Skeletal muscle satellite cell (primary cell): ENCODE measurements at regions not wholly inside any gene's neighbourhood (a gene's known extent, or its start where the extent isn't known, plus 50 kb on each side); places are given as distances from the start of the nearest gene placed in this dataset.
"Not testable (repeated sequence)": the region's sequence is repeated elsewhere in the genome, so short reads cannot be mapped to it uniquely, and the experiment has no call there.

ENCODE experiments used
- H3K27me3 ChIP-seq: 2 replicates; pipeline ENCODE4 v1.7.0; 2013; ENCODE audit warnings: low read length; ENCODE audit not compliant: control insufficient read depth, insufficient read depth
- H3K36me3 ChIP-seq: 2 replicates; pipeline ENCODE4 v1.7.0; 2013; ENCODE audit warnings: mild to moderate bottlenecking, control low read depth, low read length; ENCODE audit not compliant: insufficient read depth
- H3K4me1 ChIP-seq: 2 replicates; pipeline ENCODE4 v1.7.0; 2013; ENCODE audit warnings: low read length; ENCODE audit not compliant: control insufficient read depth, insufficient read depth
- H3K4me2 ChIP-seq: 2 replicates; pipeline ENCODE4 v1.7.0; 2013; ENCODE audit warnings: mild to moderate bottlenecking, low read length
- H3K4me3 ChIP-seq: 2 replicates; pipeline ENCODE4 v1.7.0; 2013; ENCODE audit warnings: low read length
- H3K9ac ChIP-seq: 2 replicates; pipeline ENCODE4 v1.7.0; 2013; ENCODE audit warnings: mild to moderate bottlenecking, low read depth, low read length, moderate library complexity
- H3K9me3 ChIP-seq: replicated peaks from 2 replicates; pipeline ENCODE4 v1.7.0; 2013; ENCODE audit warnings: mild to moderate bottlenecking, control low read depth, low read length

DNA sequence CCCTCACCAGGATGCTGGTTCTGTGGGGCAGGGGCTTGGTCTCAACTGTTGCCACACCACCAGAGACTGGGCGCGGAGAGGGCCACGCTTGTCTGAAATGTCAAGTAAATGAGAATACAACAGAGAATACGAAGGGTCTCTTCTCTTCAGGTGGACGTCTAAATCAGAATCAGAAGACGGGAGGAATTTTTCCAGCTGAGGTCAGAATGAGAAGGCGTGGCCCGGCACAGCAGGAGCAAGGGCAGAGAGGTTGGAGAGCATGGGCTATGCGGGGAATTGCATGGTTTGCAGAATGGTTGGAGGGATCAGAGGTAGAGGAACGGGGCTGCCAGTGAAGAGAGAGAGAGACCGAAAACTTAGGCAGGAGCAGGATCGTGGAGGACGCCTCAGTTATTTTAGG is 337.9 kb downstream of the QKI start:
- Histone ChIP-seq H3K36me3 (no peaks in the 10 kb centered on the region), H3K4me3 (no peak overlapping the region), H3K27me3 (no peaks in the 10 kb centered on the region), H3K9me3 (no peaks in the 10 kb centered on the region), H3K9ac (no peak overlapping the region), H3K4me1 (no peaks in the 10 kb centered on the region), H3K4me2 (no peak overlapping the region)

DNA sequence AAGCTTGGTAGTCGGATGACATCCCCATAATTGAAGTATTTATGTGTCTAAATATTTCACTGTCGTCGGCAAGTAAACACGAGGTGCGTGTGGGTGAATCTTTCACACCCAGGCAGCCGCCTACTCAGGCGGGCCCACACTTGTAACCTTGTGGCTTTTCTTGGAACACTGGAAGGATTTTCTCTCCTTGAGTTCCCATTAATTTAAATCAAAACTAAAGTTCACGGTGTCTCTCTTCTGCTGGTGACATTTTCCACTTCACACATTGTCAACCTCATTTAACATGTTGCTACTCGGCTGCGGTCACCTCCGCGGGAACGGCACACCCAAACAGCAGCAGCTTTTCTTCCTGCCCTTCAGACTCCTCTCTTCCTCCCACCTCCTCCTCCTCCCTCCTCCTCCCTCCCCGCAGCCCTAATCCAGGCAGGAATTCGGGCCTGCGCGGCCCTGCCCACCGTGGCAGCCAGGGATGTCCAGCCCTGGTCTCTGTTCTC is 336.6 kb downstream of the QKI start:
- Histone ChIP-seq H3K27me3 (no peaks in the 10 kb centered on the region), H3K9me3 (no peaks in the 10 kb centered on the region), H3K4me1 (peaks cover 2% of the 10 kb centered on the region), H3K4me3 (no peak overlapping the region), H3K36me3 (no peaks in the 10 kb centered on the region), H3K4me2 (no peak overlapping the region), H3K9ac (no peak overlapping the region)

DNA sequence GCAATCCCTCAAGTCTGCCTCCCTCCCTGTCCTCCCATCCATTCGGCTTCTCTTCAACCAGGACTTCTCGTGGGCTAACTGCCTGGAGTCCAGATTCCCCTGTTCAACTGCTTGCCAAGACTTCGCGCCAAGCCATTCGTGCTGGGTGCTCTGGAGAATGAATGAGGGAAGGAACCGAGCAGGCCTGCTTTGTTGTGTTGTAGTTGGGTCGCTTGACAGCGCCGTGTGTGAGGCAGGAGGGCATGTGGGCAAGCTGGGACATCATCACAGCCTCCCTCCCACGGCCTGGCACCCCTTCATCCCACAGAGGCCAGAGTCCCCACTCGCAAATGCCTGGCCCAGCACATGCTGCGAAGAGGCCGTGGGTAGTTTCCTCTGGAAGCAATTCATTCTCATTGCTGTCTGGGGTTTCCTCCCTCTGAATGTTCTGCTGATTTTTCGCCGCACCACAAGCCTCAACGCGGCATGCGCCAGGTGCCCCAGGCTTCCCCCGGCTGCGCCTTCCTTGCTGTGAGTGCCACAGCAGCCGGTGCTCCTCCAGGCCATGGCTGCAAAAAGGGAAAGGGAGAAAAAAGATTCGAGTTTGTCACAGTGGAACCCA is 336.0 kb downstream of the QKI start:
- Histone ChIP-seq H3K9me3 (no peaks in the 10 kb centered on the region), H3K9ac (no peak overlapping the region), H3K36me3 (no peaks in the 10 kb centered on the region), H3K4me3 (no peak overlapping the region), H3K4me1 (peaks cover 7% of the 10 kb centered on the region), H3K4me2 (no peak overlapping the region), H3K27me3 (no peaks in the 10 kb centered on the region)

DNA sequence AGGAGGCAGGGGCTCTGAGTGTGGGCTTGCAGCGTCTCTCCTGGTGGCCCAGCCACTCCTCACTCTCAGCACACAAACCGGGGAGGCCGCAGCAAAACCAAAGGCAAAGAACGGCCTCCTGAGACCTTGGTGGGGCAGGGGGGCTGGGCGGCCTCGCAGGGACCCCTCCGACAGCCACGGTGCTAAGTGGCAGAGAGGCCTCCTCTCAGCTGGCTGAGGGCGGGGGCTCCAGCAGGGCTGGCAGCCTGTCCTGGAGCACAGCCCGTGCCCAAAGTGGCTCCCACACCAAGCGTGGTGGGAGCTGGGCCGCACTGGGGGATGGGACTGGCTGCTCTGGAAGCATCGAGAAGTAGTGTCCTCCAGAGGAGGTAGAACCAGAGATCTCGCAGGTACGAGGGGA is 334.4 kb downstream of the QKI start:
- H3K4me3 ChIP-seq, result no peak overlapping the region
- no peaks in the 10 kb centered on the region for H3K36me3 ChIP-seq
- H3K27me3 ChIP-seq, result no peaks in the 10 kb centered on the region
- H3K9me3 ChIP-seq, result no peaks in the 10 kb centered on the region
- H3K4me2 ChIP-seq, result no peak overlapping the region
- no peak overlapping the region for H3K9ac ChIP-seq
- peaks cover 10% of the 10 kb centered on the region for H3K4me1 ChIP-seq

DNA sequence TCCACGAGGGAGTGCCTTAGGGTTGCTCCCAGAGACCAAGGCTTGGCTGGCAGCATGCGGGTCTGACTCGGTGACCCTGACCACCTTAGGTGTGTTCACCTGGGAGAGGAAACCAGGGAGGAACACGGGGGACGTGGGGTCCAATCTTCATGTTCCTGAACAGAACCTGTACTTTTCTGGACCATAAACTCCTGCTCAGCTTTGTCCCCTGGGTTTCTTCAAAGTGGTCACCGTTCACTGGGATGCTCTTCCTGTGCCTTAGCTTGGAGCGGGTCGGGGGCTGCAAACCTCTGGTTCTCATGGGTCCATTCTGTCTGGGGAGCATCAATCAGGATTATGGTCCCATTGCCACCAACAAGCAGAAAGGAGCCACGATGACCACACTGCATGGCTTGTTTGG is 333.5 kb downstream of the QKI start:
- Histone ChIP-seq H3K9ac (no peak overlapping the region), H3K4me1 (peaks cover 10% of the 10 kb centered on the region), H3K36me3 (no peaks in the 10 kb centered on the region), H3K4me2 (no peak overlapping the region), H3K4me3 (no peak overlapping the region), H3K27me3 (no peaks in the 10 kb centered on the region), H3K9me3 (no peaks in the 10 kb centered on the region)

DNA sequence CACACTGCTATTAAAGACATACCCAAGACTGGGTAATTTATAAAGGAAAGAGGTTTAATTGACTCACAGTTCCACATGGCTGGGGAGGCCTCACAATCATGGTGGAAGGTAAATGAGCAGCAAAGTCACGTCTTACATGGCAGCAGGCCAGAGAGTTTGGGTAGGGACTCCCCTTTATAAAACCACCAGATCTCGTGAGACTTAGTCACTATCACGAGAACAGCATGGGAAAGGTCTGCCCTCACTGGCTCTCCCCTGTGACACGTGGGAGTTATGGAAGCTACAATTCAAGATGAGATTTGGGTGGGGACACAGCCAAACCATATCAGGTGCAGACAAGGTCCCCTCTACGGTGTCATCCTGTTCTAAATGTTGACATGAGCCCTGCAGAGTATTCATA is 332.5 kb downstream of the QKI start:
- not testable (repeated sequence) for H3K9ac ChIP-seq, H3K36me3 ChIP-seq, H3K4me3 ChIP-seq, H3K27me3 ChIP-seq, H3K9me3 ChIP-seq, H3K4me2 ChIP-seq
- peaks cover 10% of the 10 kb centered on the region for H3K4me1 ChIP-seq

DNA sequence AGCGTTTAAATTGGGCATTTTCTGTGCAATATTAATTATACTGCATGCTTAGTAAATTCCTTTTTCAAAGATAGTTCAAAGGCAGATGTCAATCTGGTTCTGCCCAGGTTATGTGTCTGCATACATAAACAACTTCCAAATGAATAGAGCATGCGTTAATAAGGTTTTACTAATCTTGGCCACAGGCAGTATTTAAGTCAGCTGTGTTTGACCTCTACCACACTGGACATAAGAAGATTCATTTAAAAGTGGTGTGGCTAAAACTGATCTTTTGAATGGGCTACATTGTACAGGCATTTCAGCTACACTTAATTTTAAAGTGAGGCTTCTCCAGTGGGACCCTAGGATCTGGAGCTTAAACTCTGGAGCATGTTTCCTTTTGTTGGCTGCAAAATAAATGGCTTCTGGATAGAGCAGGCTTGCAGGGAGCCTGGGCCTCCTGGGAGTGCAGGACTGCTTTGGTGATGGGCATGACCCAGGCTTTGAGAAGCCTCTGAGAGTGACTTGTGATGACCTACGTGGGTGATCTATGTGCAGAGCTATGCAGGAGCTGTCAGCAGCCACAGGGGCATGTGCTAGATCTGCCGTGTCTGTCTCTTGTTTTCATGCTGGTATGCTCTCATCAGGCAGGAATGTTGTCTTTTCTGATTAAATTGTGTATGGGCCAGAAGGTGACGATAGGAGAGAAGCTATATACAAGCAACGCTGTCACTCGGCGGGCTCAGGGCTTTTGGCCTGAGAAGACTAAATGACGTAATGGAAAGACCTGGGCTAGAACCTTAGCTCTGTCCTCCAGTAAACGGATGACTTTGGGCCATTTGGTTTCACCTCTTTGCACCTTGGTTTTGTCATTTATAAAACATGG is 331.2 kb downstream of the QKI start:
- H3K27me3 ChIP-seq, result no peaks in the 10 kb centered on the region
- H3K4me2 ChIP-seq, result peak overlapping the region; percentile 45
- H3K9ac ChIP-seq, result no peak overlapping the region
- H3K9me3 ChIP-seq, result no peaks in the 10 kb centered on the region
- H3K36me3 ChIP-seq, result no peaks in the 10 kb centered on the region
- peaks cover 10% of the 10 kb centered on the region for H3K4me1 ChIP-seq
- H3K4me3 ChIP-seq, result no peak overlapping the region

DNA sequence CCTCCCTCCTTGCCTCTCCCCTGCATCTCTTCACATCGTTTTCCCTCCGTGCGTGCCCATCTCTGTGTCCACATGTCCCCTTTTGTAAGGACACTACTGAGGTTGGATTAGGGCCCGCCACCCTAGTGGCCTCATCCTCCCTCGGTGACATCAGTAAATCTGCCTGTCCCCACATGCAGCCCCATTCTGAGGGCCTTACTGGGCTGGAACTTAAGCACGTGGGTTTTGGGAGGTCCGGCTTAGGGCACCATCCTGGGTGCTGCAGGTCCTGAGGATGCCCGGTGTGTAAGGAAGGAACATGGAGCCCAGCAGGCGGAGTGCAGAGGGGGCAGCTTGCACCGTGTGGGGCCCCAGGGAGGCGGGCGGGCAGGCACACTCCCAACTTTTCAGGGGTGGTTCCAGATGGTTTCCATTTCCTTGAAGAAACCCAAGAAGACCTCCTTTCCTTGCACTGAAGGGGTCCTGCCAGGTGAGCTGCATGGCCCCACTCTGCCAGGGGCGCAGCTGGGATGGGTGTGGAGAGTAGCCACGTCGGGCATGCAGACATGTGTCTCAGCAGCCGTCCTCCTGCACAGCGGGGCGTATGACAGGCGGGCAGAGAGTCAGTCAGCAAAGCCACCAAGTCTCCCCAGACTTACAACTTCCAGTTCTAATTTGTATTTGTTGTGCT is 329.9 kb downstream of the QKI start:
- no peaks in the 10 kb centered on the region for H3K9me3 ChIP-seq
- peaks cover 10% of the 10 kb centered on the region for H3K4me1 ChIP-seq
- no peak overlapping the region for H3K4me3 ChIP-seq
- H3K9ac ChIP-seq, result no peak overlapping the region
- H3K36me3 ChIP-seq, result no peaks in the 10 kb centered on the region
- H3K27me3 ChIP-seq, result no peaks in the 10 kb centered on the region
- no peak overlapping the region for H3K4me2 ChIP-seq

DNA sequence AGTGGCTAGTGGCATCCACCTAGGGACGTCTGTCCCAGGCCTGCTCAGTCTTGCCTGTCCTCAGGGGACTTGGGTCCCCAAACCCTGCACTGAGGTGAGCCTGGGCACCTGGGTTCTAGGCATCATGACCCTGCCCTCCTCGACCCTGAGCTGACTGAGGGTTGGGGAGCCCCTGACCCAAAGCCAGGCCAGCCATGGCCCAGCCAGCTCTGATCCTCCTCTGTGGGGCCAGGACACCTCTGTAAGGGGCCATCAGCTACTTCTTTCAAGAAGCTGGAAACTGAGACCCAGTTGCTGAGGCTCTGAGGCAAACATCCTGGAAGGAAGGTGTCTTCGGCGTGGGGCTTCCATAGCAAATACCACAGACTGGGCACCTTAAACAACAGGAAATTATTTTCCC is 329.3 kb downstream of the QKI start:
- no peaks in the 10 kb centered on the region for H3K36me3 ChIP-seq
- no peaks in the 10 kb centered on the region for H3K27me3 ChIP-seq
- H3K9ac ChIP-seq, result no peak overlapping the region
- H3K4me1 ChIP-seq, result peaks cover 10% of the 10 kb centered on the region
- H3K9me3 ChIP-seq, result no peaks in the 10 kb centered on the region
- H3K4me2 ChIP-seq, result no peak overlapping the region
- no peak overlapping the region for H3K4me3 ChIP-seq

DNA sequence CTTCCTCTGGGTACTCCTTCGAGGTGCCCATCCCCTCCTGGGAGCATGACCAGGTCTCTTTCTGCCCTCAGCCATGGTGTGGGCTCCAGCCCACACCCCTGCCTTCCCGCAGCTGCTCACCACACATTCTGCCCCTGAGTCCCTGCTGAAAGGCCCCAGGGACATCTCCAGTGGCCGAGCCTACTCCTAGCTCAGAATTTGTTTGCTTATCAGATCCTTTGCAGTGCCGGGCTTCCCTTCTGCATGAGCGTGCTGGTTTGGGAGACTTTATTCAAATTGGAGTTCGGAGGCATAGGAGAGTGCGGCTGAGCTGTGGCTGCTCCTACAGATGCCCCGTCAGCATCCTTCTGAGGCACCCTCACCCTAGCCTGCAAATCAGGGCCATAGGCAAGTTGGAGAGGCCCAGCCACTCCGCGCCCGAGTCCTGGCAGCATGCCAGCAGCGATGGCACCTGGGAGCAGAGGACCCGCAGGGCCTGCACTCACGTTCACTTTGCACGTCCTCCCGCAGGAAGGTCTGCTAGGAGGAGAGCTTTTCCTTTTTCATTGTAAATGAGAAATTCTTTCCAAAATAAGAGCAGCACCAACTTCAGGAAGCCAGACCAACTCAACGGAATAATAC is 327.3 kb downstream of the QKI start:
- H3K9ac ChIP-seq, result no peak overlapping the region
- H3K4me1 ChIP-seq, result peaks cover 10% of the 10 kb centered on the region
- no peaks in the 10 kb centered on the region for H3K36me3 ChIP-seq
- H3K9me3 ChIP-seq, result no peaks in the 10 kb centered on the region
- H3K27me3 ChIP-seq, result no peaks in the 10 kb centered on the region
- H3K4me2 ChIP-seq, result no peak overlapping the region
- no peak overlapping the region for H3K4me3 ChIP-seq

DNA sequence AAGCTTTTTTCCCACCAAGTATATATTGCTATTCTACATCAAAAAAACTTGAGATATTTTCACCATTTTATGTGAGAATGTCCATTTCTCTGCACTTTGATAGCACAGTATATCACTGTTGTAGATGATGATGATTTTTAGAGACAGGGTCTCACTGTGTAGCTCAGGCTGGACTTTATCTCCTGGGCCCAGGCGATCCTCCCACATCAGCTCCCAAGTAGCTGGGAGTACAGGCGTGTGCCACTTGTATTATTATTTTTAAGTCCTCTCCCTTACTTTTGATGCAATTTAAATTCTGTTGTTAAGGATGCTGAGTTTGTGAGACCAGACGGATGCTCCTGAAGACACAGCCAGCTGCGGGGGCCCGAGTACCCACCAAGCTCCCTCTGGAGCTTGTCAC is 326.8 kb downstream of the QKI start:
- Histone ChIP-seq H3K4me1 (peaks cover 10% of the 10 kb centered on the region), H3K9ac (no peak overlapping the region), H3K4me3 (no peak overlapping the region), H3K4me2 (no peak overlapping the region), H3K27me3 (no peaks in the 10 kb centered on the region), H3K9me3 (no peaks in the 10 kb centered on the region), H3K36me3 (no peaks in the 10 kb centered on the region)
